Activated effector memory CD4-positive, alpha-beta T cell treated with Interleukin-2 at 50 U/mL for 16 hours (primary cell): ENCODE measurements at regions not wholly inside any gene's neighbourhood (a gene's known extent, or its start where the extent isn't known, plus 50 kb on each side); places are given as distances from the start of the nearest gene placed in this dataset.
"Not testable (repeated sequence)": the region's sequence is repeated elsewhere in the genome, so short reads cannot be mapped to it uniquely, and the experiment has no call there.

ENCODE experiments used
- DNase-seq: peaks from one replicate; pipeline ENCODE4 v3.0.0-alpha.2; 2020

GRCh38 chr2:59851836-59852475, 701.5 kb downstream of the BCL11A start:
- DNase-seq, result no peak

- no peak for DNase-seq
Measured at GRCh38 chr2:59850554-59850953, 702.9 kb downstream of the BCL11A start.

GRCh38 chr2:59833941-59834340, 719.5 kb downstream of the BCL11A start:
- DNase-seq, result no peak

GRCh38 chr2:59830601-59831000, 722.9 kb downstream of the BCL11A start:
- no peak for DNase-seq

GRCh38 chr2:59827677-59828076, 725.8 kb downstream of the BCL11A start:
- no peak for DNase-seq

- DNase-seq, result no peak
Measured at GRCh38 chr2:59826177-59826576, 727.3 kb downstream of the BCL11A start.

GRCh38 chr2:59824314-59824713, 729.1 kb downstream of the BCL11A start:
- DNase-seq, result no peak

- no peak for DNase-seq
Measured at GRCh38 chr2:59816075-59816474, 737.4 kb downstream of the BCL11A start.

GRCh38 chr2:59810283-59810682, 743.2 kb downstream of the BCL11A start:
- not testable (repeated sequence) for DNase-seq

- no peak for DNase-seq
Measured at GRCh38 chr2:59806486-59806885, 747.0 kb downstream of the BCL11A start.

- no peak for DNase-seq
Measured at GRCh38 chr2:59804732-59805131, 748.7 kb downstream of the BCL11A start.

- DNase-seq, result no peak
Measured at GRCh38 chr2:59803586-59803985, 749.9 kb downstream of the BCL11A start.

GRCh38 chr2:59798687-59799232, 754.7 kb downstream of the BCL11A start:
- no peak for DNase-seq

GRCh38 chr2:59791004-59791618, 762.3 kb downstream of the BCL11A start:
- no peak for DNase-seq

- DNase-seq, result no peak
Measured at GRCh38 chr2:59790186-59791003, 763.1 kb downstream of the BCL11A start.

- no peak for DNase-seq
Measured at GRCh38 chr2:59789523-59789922, 763.9 kb downstream of the BCL11A start.

- no peak for DNase-seq
Measured at GRCh38 chr2:59787095-59787494, 766.4 kb downstream of the BCL11A start.

GRCh38 chr2:59786684-59787083, 766.8 kb downstream of the BCL11A start:
- no peak for DNase-seq

- no peak for DNase-seq
Measured at GRCh38 chr2:59779571-59779970, 773.9 kb downstream of the BCL11A start.

GRCh38 chr2:59777120-59777519, 776.3 kb downstream of the BCL11A start:
- DNase-seq, result no peak

- no peak for DNase-seq
Measured at GRCh38 chr2:59776726-59777008, 776.8 kb downstream of the BCL11A start.

GRCh38 chr2:59774821-59775433, 778.5 kb downstream of the BCL11A start:
- no peak for DNase-seq

GRCh38 chr2:59770651-59771050, 782.8 kb downstream of the BCL11A start:
- no peak for DNase-seq

GRCh38 chr2:59761966-59762365, 791.5 kb downstream of the BCL11A start:
- no peak for DNase-seq
